ACHN (cell line): ENCODE measurements at regions not wholly inside any gene's neighbourhood (a gene's known extent, or its start where the extent isn't known, plus 50 kb on each side); places are given as distances from the start of the nearest gene placed in this dataset.

Experiments used
- DNase-seq: peaks from one replicate; pipeline ENCODE4 v3.0.0-alpha.2; 2015
- in situ Hi-C: cut with HindIII; loops from 2 replicates; pipeline ENCODE4 v1.10.0; 2017; ENCODE audit warnings: low sequenced_read_pairs, low pct_ligation_motif_present, low pct_unique_long_range_greater_than_20kb

DNA sequence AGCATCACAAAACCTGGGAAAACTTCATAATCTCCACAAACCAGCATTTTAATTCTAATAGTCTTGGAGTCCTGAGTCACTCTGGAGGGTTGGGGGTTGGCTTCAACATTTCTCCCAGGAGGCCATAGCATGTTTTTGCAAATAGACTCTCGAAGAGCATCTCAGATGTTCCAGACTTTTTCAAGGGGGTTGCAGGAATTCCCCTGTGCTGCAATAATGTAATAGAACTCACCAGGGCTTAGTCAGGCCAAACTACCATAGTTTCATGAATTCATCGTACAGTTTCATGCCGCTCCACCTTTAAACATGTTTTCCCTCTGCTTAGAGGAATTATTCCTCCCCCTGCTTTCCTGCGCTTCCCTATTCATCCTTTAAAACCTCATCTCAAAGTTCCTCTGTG, 499.5 kb upstream of the KLF4 start:
- in situ Hi-C loops: no loop called here
- no peak for DNase-seq

DNA sequence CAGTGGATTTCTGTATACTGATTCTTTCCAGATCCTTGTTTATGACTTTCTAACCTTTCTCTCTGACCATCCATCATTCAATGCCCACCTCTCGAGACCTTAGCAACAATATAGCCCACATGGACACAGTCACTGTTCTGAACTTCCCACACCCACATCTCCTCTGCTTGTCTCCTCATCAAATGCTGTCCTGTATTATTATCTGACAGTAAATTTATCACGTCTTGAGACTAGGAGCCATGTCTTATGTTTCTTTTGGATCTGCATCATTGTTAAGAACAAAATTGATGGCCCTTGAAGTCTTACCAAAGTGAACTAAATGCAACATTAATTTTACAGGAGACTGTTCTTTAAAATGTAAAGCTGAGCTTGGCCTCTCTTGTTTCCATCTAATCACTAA, 495.4 kb upstream of the KLF4 start:
- in situ Hi-C loops: no loop called here
- DNase-seq: no peak

DNA sequence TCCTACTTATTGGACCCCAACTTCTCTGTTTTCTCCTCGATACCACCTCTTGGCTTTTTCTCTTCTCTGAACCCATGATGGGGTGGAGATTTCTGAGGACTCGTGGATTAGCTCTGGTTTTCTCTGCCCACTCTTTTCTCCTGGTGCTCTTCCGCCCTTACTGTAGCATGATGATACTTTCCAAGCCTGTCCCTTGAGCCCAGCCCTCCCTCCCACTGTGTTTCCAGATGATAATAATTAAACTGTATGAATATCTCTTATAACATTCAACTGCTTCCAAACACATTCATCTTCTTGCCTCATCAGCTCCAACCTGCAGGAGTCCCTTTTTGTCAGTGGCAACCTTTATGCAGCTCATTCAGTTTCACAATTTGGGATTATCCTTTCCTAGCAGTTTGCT, 494.2 kb upstream of the KLF4 start:
- in situ Hi-C loops: no loop called here
- DNase-seq: no peak

DNA sequence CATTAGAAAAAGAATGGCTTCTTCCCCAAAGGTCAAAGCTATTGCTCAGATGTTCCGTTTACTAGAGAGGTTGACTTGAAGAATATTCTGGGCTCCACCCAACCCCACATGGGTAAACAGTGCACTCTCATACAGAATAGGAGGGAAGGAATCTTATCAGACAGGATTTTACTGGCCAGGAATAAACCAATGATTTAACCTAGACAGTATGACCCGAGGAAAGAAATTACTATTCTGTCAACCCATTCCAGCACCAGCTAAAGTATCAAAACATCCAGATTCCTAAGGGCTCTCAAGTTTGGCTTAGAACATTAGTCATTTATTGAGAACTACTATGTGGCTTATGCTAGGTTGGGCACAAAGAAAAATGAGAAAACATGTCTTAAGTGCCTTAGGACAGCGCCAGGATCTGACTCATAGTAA, 493.6 kb upstream of the KLF4 start:
- in situ Hi-C loops: no loop called here
- DNase-seq: no peak

DNA sequence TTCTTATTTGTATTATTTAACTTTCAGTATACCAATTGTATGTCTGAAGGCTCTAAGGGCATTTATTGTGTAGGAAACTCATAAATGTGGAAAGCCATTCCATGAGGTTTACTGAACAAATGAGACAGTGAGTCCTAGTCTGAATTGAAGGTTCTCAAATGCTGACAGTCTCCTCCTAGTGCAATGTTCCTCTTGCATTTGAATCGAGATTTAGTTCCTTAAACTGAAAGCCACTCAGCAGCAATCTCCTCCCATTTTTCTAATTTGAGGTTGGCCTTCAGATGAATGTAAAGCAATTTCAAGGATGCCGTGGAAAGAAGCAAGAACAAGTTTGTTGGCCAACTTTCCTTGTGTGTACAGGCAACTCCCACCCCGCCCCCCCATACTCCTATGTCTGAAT, 493.2 kb upstream of the KLF4 start:
- DNase-seq: no peak
- in situ Hi-C loops: no loop called here

DNA sequence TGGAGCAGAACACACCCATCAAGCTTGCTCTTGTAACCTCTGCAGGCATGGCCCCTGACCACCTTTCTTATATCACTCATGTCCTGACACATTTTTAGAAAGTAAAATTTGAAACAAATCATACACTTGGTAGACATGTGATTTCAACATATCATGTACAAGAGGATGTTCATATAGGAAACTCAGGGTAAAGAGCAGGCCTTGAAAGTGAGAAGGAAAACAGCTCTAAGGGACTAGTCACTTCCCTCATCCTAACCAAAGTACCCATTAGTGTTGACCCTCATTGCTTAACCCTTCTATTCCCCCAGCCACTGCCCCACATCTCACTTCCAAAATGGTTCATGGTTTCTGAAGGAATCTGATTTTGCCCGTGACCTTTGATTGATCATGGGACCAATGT, 492.4 kb upstream of the KLF4 start:
- no peak for DNase-seq
- in situ Hi-C loops: no loop called here

DNA sequence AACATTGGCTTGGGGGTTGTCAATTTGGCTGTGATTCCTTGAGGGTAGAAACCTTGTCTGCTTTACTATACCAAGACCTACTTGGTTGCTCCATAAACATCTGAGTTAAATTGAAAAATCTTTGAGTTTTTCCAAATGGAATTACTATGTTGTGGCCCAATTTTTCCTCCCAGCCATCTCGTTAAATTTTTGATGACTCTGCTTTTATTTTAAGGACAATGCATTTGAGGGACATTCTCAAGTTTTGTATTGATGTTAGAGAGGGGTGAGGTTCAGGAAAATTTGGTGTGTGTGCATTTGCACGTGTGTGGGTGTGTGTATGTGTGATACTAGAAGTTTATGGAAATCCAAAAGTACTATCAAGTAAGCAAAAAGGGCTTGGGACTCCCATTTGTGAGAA, 491.4 kb upstream of the KLF4 start:
- DNase-seq: no peak
- in situ Hi-C loops: no loop called here

DNA sequence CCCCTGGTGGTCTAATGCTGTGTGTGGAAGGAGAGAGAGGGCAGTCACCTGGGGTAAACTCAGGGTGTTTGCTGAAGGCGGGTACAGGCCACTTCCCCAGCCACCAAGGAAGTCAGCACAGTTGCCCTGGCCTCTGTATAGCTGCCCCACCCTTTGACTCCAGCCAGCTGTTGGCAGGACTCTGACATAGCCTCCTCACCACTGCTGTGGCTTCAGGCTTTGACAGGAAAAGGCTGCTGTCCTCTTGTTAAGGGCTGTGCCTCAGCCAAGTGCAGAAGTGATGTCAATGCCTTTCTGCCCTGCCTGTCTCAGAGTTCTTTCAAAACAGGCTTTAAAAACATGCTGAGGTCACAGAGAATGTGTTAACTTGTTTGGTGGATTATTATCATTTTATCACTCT, 487.2 kb upstream of the KLF4 start:
- no peak for DNase-seq
- in situ Hi-C loops: no loop called here

DNA sequence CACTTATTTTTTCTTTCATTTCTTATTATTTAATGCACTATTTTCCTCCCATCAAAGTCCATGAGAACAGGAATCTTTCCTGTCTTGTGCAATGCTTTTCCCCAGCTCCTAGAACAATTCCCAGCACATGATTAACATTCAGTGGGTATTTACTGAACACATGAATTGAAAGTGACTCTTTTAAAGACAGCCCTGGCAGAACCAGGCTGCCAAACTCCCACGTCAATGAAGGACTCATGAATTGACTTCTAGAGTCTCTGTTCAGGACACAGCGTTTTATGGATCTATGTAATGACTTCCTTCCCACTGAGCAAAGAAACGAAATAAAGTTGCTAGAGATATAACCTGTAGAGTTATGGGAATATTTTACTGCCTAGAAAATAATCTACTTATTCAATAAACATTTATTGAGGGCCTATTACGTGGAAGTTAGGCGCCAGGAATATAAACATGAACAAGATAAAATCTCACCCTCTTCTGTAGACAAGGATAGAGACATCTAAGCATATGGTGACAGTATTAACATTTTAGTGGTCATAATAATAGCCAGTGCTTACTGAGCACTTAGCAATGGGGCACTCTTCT, 485.9 kb upstream of the KLF4 start:
- in situ Hi-C loops: no loop called here
- no peak for DNase-seq

DNA sequence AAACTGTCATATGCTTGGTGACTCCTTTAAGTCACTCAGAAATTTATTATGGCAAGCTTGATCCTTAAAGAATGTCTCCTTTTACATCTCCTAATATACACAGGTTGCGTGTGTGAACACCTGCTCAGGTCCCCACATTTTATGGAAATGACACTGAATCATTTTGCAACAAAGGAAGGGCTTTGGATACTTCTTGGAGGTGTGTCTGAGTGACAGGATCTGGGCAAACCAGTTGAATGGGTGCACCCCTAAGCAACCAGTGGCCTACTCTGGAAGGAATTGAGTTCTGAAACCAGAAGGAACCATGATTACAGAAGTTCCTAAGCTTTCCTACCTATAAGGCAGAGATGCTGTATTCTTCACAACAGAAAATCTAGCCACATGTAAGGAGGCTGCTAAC, 483.9 kb upstream of the KLF4 start:
- no peak for DNase-seq
- in situ Hi-C loops: no loop called here

DNA sequence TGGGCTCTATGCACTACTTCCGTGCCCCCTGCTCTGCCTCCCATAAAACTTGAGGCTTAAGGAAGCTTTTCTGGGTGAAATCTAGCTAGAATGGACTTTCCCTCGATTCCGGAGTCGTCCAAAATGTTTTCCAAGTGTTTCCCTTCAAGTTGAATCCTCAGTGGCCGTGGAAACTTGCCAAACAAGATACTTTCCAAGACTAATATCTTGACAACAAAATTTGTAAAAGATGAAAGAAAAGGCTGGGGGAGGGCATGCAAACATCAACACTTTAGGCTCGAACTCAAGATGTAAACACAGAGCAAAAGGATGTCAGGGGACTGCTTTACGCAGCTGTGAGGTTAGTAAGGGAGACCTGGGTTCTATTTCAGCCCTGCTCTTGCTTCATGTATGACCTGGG, 482.8 kb upstream of the KLF4 start:
- in situ Hi-C loops: no loop called here
- DNase-seq: no peak

DNA sequence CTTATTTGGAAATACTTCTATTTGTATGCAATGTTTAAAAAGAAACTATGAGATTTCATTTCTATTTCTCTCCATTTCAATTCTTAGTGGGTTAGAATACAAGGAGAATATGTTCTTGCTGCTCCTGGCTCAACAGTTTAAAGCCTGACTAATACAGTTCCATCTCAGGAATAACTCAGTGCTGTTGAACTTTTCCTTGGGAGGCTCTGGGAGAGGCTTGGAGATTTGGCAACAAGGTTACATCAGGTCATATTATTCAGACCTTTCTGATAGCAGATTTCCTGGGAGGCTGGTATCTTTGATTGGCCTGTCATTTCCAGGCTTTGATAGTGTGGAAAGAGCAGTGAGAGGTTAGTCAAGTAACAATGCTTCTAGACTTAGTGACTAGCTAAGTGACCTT, 481.7 kb upstream of the KLF4 start:
- in situ Hi-C loops: no loop called here
- no peak for DNase-seq

DNA sequence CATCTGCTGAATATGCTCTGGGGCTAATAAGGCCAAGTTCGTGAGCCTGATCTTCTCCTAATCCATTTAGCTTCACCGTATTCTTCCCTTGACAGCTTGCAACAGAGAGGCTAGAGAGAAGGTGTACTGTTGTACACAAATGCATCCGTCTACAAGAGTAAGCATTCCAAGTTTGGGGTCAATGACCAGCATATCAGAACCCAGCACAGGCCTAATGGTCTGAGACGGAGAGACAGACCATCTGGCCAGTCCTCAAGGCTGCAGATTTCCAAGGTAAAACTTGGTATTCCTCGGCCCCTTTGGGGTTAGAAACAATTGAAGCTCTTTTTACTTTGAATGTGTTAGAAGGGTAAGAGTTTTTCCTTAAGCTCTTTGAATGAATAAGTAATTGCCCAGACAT, 481.2 kb upstream of the KLF4 start:
- in situ Hi-C loops: no loop called here
- no peak for DNase-seq

DNA sequence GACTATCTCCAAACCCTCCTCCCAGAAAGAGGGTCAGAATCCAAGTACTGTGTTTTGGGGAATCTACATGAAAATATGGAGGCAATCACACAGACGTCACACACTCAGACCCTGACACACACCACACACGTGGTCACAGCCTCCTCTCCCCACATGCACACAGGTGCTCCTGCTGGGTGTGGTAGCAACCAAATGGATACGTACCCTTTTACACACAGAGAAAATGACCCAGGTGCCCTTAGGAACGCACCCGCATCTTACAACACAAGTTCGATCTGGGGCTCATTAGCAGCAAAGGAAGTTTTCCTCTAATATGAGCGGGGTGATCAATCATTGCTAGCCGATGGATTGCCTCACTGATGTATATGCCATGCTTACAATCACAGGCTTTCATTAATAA, 480.2 kb upstream of the KLF4 start:
- in situ Hi-C loops: no loop called here
- no peak for DNase-seq

DNA sequence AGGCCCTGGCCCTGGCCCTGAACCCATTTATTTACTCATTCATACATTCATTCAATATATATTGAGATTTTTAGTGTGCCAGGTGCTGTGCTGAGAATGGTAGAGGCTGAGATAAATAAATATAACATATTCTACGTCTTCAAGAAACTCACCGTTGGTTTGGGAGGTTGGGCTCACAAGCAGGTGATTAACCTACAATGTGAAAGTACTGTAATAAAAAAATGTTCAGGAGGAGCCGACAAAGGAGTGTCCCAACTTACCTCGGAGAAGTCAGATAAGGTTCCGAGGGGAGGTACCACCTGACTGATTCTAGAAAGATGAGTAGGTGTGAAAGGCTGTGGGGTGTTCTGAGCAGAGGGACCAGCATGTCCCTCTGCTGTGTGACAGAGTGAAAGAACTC, 479.6 kb upstream of the KLF4 start:
- in situ Hi-C loops: no loop called here
- no peak for DNase-seq

DNA sequence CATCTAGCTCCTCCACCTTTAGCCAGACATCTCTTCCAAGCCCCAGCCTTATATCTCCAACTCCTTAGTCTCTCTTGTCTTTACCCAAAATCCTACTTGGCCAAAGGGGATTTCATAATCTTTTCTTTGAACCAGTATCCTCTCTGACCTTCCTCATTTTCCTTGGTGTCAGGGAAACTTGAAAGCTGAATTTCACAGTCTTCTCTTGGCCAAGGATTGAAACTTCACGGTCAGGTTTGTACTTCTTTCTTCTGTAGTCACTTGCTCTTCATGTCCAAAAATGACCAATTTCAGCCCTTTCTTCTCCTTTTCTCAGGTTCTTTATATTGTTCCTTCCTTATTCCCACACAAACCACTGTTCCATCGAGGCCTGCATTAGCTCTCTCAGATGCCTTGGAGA, 473.7 kb upstream of the KLF4 start:
- in situ Hi-C loops: no loop called here
- DNase-seq: no peak

DNA sequence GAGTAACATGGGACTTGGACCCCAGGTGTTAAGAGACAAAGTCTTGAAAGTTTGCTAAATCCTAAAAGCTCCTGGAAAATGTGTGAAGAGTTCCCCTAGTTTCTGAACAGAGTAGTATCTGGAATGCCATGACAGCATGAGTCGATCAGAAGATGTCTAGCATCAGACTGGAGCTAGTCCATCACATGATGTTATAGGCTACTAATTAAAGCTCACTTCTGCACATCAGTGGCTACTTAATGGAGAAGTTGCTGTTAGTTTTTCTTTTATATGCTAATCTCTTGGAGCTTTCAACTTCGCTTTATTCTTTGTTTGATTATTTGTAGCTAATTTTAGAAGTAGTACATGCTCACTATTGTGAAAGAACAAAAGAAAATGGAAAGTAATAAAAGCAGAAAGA, 471.3 kb upstream of the KLF4 start:
- no peak for DNase-seq
- in situ Hi-C loops: no loop called here

DNA sequence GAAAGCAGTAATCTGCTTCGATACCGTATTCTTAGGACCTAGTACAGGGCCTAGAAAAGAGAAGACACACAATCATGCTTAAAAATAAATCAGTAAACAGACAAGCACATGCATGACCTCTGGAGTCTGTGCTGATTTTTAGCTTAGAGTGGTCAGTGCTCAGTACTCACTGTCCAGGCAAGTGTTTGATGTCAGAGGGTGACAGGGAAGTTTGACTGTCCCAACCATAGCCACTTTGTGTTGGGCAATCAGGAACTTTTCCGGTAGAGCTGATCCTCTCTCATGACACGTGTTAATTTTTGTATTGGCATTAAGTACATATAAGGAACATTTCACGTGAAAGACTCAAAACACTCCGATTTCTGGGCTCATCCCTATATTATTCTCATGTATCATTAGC, 464.7 kb upstream of the KLF4 start:
- DNase-seq: no peak
- in situ Hi-C loops: no loop called here

DNA sequence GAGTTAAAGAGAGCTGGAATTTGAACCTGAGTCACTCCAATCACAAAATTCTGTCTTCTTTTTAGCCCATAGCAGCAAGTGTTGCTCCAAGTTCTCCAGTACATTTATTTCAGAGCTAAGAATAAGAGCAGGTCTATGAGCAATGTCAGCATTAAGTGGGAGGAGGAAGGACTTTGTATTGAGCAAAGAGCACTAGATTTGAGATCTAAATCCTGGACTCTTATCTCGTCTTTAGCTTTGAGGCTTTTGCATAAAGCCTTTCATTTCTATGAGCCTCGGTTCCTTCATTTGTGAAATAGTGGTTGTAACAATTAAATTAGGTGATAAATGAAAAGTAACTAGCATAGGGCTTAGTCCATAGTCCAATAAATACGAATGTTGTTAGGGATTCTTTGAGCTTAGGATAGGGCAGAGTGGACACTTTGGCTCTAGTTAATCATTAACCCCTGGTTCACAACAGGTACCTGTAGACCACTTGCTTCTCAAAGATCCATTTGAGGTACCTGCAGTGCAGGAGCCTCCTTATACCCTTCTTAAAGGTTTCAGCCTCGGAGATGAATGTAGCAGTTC, 464.1 kb upstream of the KLF4 start:
- DNase-seq: no peak
- in situ Hi-C loops: no loop called here

DNA sequence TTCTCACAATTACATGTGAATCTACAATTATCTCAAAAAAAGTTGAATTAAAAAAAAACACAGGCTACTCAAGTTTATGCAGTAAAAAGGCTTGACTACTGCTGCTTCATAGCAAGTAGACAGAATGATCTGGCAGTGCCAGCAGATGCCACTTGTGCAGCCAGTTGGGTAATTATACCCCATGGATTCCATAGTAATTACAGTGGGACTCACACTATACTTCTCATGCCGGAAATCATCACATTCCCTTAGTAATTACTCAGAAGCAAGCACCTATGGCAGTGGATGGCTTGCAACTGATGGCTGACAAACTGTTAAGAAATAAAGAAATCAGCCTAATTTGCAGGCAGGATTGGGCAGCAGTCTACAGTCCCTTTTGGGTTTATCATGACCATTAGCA, 463.2 kb upstream of the KLF4 start:
- in situ Hi-C loops: no loop called here

DNA sequence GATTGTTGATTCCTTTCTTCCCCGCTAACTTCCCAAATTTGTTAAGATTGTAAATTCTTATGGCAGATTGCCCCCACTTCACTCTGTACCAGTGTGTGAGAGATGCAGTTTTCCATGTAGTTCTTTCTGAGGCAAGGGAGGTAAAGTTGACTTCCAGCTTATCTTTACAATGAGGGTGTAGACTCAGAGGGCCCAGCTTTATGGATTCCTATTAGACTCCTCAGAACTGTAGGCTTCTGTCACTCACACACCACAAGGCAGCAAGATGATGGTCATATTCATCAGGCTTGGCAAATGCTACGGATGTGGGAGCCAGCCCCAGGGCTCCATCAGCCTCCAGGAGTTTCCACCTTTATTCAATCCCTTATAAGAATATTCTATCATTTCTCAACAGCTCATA, 461.9 kb upstream of the KLF4 start:
- no peak for DNase-seq
- in situ Hi-C loops: no loop called here

More for the DNA sequence above, 463.2 kb upstream of the KLF4 start:
- DNase-seq: no peak
